SH-SY5Y (cell line): ENCODE measurements at regions not wholly inside any gene's neighbourhood (a gene's known extent, or its start where the extent isn't known, plus 50 kb on each side); places are given as distances from the start of the nearest gene placed in this dataset.

Experiments
- GATA2 ChIP-seq: IDR thresholded peaks from 2 replicates; pipeline ENCODE4 v1.6.1; 2011; ENCODE audit warnings: mild to moderate bottlenecking, low read depth, low read length
- GATA3 ChIP-seq: IDR thresholded peaks from 2 replicates; pipeline ENCODE4 v1.6.1; 2011; ENCODE audit warnings: low read depth, mild to moderate bottlenecking, low read length, moderate library complexity

DNA sequence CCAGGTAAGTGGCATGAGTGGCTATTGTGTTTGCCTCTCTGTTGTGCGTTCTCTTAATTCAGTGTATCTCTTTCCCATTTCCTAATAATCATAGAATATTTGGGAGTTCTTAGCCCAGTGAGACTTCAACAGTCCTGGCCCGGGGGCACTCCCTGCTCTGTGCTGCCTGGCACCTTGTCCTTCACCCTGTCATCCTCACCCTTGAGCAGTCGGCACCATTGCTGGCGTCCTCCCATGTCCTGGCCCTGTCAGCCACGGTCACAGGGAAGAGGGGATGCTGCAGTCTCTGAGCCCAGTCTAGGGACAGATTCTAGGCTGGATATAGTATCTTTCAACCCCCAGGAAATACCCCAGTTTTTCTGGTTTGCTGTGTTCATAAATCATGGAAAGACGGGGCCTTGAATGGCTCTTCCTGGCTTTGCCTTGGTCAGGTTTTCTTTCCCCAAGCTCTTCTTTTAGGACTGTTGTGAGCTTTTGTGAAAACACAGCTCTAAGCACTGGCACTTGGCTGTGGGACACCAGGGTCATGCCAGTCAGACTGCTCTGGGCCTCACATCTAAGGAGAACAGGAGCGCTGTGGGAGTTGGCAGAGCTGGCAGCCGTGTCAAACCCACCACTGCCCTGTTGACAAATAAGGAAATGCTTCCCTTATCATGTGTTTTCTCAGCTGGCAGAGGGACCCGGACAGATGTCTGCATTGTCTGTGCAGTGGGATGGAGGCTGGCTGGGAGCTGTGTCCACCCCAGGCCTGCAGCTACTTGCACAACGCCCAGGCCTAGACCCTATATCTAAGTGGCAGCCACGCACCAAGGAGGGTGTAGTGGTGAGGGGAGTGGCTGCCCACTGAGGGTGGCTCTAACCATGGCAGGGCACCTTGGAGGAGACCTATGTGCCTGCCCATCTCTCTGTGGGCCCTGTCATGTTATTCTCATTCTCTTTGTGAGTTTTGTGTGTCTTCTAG, 378.6 kb downstream of the ICE1 start:
- TF ChIP-seq GATA2 (no peak), GATA3 (no peak)

DNA sequence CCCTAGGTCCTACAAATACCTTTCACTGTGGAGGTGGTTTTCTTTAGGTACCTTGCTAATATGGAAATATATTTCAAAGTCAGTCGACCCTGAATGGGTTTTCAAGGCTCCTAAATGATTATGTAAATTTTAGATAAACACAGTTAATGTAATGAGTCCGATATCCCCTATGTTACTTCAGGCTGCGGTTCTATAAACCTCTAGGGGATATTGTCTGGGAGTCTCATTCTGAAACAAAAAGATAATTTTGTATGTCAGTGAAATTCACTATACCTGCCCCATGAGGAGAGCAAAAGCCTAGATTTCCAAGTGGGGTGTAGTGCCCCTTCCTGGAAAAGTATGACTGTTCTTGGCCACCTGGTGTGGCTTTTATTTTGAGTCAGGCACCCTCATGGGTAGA, 377.3 kb downstream of the ICE1 start:
- TF ChIP-seq GATA2 (no peak), GATA3 (no peak)

DNA sequence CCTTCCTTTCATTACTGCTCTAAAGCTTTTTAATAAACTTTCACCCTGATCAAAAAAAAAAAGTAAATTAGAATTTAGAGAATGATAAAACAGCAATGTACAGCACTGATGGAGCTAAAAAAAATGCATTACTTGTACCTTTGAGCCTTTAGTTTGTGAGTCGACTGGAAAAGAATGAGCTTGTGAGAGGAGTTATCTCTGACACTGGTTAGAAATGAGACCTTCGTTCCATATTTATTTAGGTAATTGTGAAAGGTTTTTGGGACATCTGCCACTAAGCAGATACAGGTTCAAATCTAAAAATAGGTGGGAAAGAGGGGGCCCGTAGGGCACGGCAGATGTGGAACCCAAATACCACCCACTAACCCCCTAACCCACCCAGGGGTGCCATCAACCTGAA, 376.8 kb downstream of the ICE1 start:
- TF ChIP-seq GATA3 = no peak
- no peak for TF ChIP-seq GATA2

DNA sequence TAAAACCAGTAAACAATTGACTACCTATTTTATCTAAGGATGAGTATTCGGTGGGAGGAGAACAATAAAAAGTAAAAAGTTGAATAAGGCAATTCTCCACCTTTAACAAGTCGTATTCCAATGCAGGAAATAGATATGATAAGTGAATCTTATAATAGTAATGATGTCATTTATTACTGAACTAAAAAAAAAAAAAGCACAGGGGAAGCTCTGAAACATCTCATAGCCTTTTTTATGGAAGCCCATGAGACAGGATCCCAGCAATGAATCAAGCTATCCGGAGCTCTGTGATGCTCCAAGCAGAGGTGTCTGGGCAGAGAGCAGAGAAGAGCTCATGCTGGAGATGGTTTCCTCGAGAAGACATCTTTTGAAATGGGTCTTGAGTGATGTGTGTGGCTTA, 376.0 kb downstream of the ICE1 start:
- no peak for TF ChIP-seq GATA3
- TF ChIP-seq GATA2 = no peak

DNA sequence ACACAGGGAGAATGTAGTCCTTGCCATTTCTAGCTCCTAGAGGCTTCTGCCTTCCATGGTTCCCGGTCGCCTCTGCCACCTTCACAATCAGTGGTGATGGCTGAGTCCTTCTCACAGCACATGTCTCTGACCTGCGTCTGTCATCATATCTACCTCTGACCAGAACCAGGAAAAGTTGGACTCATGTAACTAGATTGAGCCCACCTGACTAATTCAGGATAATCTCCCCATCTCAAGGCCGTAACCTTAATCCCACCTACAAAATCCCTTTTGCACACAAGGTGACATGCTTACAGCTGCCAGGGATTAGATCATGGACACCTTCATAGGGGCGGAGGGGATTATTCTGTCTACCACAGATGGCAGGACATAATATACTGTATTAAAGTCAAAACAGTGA, 375.6 kb downstream of the ICE1 start:
- TF ChIP-seq GATA2 = no peak
- TF ChIP-seq GATA3 = no peak

DNA sequence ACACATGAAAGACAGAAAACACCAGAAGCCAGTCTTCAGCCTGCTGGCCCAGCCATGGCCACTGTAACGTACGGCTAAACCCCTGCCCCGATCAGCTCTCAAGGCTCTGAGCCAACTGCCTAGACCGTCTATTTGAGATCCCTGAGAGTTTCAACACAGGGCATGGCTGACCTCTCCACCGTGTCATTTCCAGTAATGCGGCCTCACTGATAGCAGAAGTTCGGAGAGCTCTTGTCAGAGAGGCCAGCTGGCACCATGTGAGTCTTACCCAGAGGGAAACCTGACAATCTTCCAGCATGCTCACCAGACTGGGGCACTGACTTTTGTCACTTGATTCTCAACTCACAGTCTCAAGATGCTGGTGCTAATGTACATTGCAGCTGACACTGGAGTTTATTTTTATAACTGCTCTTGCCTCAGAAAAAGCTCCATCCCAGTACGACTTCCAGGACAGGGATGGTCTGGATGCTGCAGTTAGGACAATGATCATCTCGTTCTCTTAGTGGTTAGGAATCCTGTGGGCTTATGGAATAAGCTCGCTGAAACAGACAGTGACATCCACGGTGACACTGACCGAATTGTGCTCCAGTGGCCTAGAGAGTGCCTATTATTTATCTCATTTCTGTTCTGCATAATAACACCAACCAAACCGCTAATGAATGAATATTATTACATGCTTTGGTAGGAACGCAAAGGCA, 372.7 kb downstream of the ICE1 start:
- TF ChIP-seq GATA2 (no peak), GATA3 (no peak)

DNA sequence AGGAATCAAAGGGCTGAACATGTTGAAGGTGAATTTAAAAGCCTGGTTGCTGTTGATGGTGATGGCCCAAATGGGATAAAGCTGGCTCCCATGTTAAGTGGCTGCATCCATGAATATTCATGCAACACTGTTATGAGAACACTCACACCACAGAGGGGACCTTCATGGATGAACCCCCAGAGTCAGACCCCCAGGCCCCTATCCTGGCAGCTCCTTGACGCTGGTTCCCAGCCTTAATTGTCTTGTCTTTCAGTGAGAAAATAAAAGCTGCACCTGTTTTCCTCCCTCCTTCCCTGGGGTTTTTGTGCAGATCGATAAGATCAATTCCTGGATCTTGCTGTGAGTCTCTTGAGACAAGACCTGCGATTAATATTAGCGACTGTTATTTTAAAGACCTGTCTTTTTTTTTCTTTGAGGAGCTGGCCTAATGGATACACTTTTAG, 371.7 kb downstream of the ICE1 start:
- no peak for TF ChIP-seq GATA3
- no peak for TF ChIP-seq GATA2

DNA sequence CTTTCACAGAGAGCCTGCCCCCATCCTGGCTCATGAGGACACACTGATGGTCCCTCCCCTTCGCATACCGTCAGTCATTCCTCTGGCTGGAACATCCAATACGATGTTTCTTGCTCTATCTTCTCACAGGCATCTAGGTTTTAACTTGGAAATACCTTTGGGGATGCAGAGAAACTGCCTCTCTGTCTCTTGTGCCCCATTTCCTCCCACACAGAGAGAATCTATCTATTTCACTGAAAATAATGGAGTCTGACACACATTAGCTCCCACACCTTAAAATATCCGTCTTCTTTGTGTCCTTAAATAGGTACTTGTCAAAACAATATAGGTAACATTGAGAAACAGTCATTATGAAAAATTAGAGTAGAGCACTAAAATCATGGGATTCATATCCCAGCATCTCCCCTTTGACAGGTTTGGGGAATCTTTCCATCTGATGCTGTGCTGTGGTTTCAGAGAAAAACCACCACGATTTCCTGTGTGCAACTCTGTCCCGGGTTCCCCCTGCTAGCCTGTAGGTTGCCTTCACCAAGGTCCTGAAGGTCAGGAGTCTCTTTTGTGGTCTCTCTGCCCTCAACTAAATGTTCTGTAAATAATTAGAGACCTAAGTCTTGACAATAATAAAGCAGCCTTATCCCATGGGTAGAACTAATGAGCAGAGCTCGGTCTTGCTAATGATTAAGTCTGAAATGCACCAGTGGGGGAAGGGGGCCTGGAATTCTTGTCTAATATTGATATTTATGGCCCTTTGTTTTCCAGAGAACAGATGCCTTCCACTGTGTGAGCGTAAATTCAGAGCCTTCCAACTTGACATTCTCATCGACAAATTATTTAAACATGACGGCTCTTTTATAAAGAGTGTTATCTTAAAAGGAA, 371.0 kb downstream of the ICE1 start:
- TF ChIP-seq GATA2 = no peak
- no peak for TF ChIP-seq GATA3

DNA sequence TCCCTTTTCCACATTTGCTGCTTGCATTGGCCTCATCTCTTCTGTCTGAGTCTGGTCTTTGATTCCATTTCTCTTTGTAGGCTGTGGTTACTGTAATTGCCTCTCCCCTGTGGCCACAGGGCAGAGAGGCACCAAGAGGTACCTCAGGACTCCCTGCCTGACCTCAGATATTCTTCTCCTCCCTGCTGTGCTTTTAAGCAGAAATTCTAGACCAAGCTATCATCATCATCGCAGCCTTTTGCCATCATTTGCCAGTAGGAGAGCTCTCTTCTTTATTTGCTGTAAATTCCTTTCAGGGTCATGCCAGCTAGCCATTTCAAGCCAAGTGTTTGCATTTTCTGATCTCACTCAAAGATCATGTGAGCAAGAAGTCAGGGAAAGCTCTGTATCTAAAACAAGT, 369.6 kb downstream of the ICE1 start:
- TF ChIP-seq GATA3 (no peak), GATA2 (no peak)

DNA sequence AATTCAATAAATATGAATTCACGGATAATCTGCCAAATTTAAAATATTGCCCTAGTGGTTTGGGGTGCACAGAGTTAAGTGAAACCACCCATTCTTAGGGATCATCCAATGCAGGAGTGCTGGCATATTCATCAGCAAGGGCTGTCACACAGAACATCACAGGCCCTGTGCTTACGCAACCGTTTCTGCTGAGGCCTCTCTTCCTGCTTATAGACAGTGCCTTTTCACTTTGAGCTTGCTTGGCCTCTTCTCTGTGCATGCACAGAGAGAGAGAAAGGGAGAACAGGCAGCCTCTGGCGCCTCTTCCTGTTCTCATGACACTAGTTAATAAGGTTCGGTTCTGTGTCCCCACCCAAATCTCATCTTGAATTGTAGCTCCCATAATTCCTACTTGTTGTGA, 366.3 kb downstream of the ICE1 start:
- TF ChIP-seq GATA2 (no peak), GATA3 (no peak)

DNA sequence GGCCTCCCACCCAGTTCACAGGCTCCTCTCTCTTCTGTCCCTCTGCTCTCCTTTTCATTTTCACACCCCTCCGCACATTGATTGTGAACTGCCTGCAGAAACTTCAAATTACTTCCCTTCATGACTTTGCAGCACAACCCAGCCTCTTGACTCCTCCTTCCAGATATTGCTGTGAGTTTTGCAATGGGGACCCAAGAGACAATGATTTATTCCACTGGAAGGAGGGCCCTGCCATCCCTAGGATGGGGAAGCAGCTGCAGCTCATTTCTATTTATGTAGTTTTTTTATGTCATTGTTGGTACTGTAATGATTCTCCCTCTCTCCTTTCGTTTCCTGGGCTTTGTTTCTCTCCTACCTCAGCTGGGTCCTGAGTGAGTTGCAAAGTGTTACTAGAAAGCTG, 364.9 kb downstream of the ICE1 start:
- no peak for TF ChIP-seq GATA2
- TF ChIP-seq GATA3 = no peak

DNA sequence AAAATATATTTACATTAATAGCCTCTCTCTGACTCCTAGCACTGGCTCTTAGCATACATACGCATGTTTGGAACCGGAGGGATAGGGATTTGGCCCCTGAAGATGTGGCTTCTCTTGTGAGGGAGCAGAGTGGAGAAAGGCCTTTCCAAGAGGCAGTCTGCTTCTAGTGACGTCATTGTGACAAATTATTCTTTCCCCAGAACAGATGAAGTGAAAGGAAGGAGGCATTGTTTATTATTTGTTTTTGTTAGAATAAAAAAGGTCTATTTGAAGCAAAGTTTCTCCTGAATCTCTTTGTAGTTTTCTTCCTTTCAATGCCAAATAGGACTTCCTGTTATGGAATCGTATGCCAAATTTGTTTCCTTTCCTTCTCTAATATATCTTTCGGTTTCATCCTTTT, 361.6 kb downstream of the ICE1 start:
- no peak for TF ChIP-seq GATA3
- no peak for TF ChIP-seq GATA2

DNA sequence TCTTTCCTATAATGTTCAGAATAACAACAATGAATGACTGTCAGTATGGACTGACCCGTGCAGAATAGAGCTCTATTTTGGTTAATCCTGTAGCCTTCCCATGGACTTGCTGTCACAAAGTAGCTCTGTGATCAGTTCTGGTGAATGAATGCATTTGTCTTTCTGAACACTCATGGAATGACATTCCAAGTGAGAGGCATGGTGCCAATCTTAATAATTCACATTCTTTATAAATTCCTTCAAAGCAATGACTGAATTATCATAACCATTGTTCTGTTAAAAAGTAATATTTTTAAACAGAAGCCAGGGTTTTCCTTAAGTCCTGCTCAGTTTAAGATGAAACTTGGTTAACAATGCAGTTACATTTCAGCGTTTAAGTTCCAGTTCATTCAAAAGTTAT, 360.5 kb downstream of the ICE1 start:
- TF ChIP-seq GATA3 = no peak
- no peak for TF ChIP-seq GATA2

DNA sequence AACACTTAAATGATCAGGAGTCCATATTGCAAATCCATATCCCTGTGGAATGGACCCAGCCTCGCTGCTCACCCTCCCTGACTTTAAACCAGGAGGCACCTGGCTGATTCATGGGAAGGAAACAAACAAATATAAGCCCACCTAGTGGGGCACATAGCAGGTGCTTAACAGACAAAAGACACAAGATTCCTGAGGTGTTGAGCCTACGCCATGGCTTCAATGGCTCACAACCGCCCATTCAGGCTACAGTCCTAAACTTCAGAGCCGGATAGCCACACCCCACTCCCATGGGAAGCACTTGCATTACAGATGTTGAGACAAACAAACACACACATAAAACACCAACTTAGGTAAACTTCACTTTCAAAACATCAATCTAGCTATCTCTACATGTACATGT, 359.9 kb downstream of the ICE1 start:
- TF ChIP-seq GATA2 (no peak), GATA3 (no peak)
